Right lobe of liver (tissue), 4 donors: ENCODE measurements at regions not wholly inside any gene's neighbourhood (a gene's known extent, or its start where the extent isn't known, plus 50 kb on each side); places are given as distances from the start of the nearest gene placed in this dataset.

Experiments
- CTCF ChIP-seq, 4 donors: fragments of 200-600 bp in 3 of 4; fragments of 450-650 bp in 1 of 4; IDR thresholded peaks; one replicate each; pipeline versions ENCODE4 v1.5.1 to v1.8.0; 2016 to 2022; ENCODE audit warnings: antibody characterized with exemption in 4 of 4, mild to moderate bottlenecking in 2 of 4
- POLR2A ChIP-seq: fragments of 450-650 bp; IDR thresholded peaks from one replicate; pipeline ENCODE4 v1.6.1; 2017; ENCODE audit warnings: antibody characterized with exemption, mild to moderate bottlenecking
- donor health status: DM: no; HTN: no; CAD: no.
- donor health status: DM: no; HTN: no; CAD: no.
- donor health status: DM: no; HTN: yes; CAD: no.

GRCh38 chrX:78378476-78379115, 51.2 kb upstream of the CYSLTR1 start:
- TF ChIP-seq CTCF (IDR thresholded peaks at IDR 0.05) (no peak), POLR2A (no peak)
